ENCODE measurements at regions not wholly inside any gene's neighbourhood (a gene's known extent, or its start where the extent isn't known, plus 50 kb on each side); places are given as distances from the start of the nearest gene placed in this dataset.

GRCh38 chr10:117860135-117860534 lies 186.6 kb downstream of the RAB11FIP2 start:
- no peaks in the 10 kb centered on the region for H3K36me3 ChIP-seq
- H3K4me3 ChIP-seq, result no peak overlapping the region
- H3K27ac ChIP-seq, result no peak overlapping the region
- peaks cover 0 to 6% of the 10 kb centered on the region in 2 donors for H3K27me3 ChIP-seq
- DNase-seq, result no peak
- intact Hi-C loops (cut with DNase I; ENCODE audit: low total_unique reads), result no loop called here
- no peaks in the 10 kb centered on the region for H3K4me1 ChIP-seq
- no peaks in the 10 kb centered on the region for H3K9me3 ChIP-seq
- no peak for TF ChIP-seq CTCF (IDR thresholded peaks at IDR 0.05)

DNA sequence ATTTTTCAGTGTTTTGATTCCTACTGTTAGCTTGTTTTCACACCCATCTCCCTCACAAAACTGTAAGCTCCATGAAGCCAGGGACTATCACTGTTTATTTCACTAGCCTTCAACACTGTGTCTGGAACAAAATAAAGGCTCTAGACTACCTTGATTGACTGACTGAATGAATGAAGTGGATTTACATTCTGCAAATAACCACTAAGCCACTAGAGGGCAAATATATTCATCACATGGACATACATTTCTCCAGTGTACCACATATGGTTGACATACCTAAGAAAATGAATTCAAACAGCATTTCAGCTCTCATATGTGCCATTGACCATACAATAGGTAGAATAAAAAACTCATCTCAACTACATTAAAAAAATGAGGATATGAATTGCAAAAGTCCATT lies 185.9 kb downstream of the RAB11FIP2 start:
- intact Hi-C loops (cut with DNase I; ENCODE audit: low total_unique reads), result no loop called here
- TF ChIP-seq CTCF (IDR thresholded peaks at IDR 0.05), result no peak
- DNase-seq, result no peak
- Histone ChIP-seq H3K4me1 (no peaks in the 10 kb centered on the region), H3K27me3 (peaks cover 0 to 10% of the 10 kb centered on the region in 2 donors), H3K9me3 (no peaks in the 10 kb centered on the region), H3K4me3 (no peak overlapping the region), H3K36me3 (no peaks in the 10 kb centered on the region), H3K27ac (no peak overlapping the region)

DNA sequence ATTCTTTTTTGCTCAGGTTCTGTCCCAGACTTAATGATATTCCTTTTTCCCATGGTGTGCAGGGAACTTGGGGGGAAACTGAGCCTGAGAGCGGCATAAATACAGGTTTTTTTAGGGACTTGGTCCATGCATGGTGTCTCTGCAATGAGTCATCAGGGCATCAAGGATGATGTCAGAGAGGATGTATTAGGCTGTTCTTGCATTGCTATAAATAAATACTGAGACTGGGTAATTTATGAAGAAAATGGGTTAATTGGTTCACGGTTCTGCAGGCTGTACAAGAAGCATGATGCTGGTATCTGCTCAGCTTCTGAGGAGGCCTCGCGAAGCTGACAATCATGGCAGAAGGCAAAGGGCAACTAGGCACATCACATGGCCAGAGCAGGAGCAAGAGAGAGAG lies 185.4 kb downstream of the RAB11FIP2 start:
- H3K36me3 ChIP-seq, result no peaks in the 10 kb centered on the region
- no peak for DNase-seq
- intact Hi-C loops (cut with DNase I; ENCODE audit: low total_unique reads), result no loop called here
- no peak overlapping the region for H3K27ac ChIP-seq
- TF ChIP-seq CTCF (IDR thresholded peaks at IDR 0.05), result no peak
- peaks cover 0 to 10% of the 10 kb centered on the region in 2 donors for H3K27me3 ChIP-seq
- no peak overlapping the region for H3K4me3 ChIP-seq
- no peaks in the 10 kb centered on the region for H3K9me3 ChIP-seq
- H3K4me1 ChIP-seq, result no peaks in the 10 kb centered on the region

DNA sequence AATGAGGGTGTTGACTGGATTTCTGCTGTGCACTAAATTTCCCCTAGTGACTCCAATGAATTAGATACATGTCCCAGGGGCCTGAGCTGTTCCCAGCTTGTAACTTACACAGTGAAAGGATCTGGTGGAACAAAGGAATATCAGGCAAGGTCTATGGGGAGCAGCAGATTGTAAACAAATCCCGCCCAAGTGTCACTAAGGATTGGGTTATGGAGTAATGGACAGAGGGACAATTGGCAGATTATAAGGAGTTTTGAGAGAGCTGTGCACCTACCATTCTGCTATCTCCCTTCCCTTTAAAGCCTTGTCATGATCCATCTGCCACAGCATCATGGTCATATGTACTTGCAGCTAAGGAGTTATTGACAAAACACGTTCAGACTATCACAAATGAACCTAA lies 183.0 kb downstream of the RAB11FIP2 start:
- no peaks in the 10 kb centered on the region for H3K4me1 ChIP-seq
- intact Hi-C loops (cut with DNase I; ENCODE audit: low total_unique reads), result no loop called here
- no peak for DNase-seq

DNA sequence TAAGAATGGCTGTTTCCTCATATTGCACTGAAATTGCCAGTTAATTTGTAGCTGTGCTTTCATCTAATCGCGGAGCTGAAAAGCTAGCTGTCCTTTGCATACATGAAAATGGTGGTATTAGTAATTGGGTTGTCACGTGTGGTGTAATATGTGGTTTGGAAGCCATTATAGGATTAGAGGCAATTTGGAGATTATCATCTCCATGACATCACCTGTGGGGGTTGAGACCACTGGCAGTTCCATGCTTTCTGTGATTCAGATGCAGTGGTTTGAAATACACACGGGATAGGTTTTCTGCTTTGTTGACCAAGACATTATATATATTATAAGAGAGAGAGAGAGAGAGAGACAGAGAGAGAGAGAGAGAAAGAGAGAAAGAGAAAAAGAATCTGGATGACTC lies 180.8 kb downstream of the RAB11FIP2 start:
- TF ChIP-seq CTCF (IDR thresholded peaks at IDR 0.05), result no peak
- no peak for DNase-seq
- intact Hi-C loops (cut with DNase I; ENCODE audit: low total_unique reads), result loop anchor here (5.0 kb wide), 1 partner anchor 336 kb away; no protein-coding TSS in a partner anchor

More for the DNA sequence above, 183.0 kb downstream of the RAB11FIP2 start:
- peaks cover 0 to 4% of the 10 kb centered on the region in 2 donors for H3K27me3 ChIP-seq
- H3K36me3 ChIP-seq, result no peaks in the 10 kb centered on the region
- H3K4me3 ChIP-seq, result no peak overlapping the region
- no peak for TF ChIP-seq CTCF (IDR thresholded peaks at IDR 0.05)
- no peaks in the 10 kb centered on the region for H3K9me3 ChIP-seq
- H3K27ac ChIP-seq, result no peak overlapping the region

GRCh38 chr10:117868151-117868550 lies 178.6 kb downstream of the RAB11FIP2 start:
- intact Hi-C loops (cut with DNase I; ENCODE audit: low total_unique reads), result loop anchor here (5.0 kb wide), 1 partner anchor 334 kb away; no protein-coding TSS in a partner anchor
- DNase-seq, result no peak
- Histone ChIP-seq H3K9me3 (no peaks in the 10 kb centered on the region), H3K36me3 (no peaks in the 10 kb centered on the region), H3K27me3 (peaks cover 0 to 4% of the 10 kb centered on the region in 2 donors), H3K27ac (no peak overlapping the region), H3K4me3 (no peak overlapping the region), H3K4me1 (no peaks in the 10 kb centered on the region)
- no peak for TF ChIP-seq CTCF (IDR thresholded peaks at IDR 0.05)

More for the DNA sequence above, 180.8 kb downstream of the RAB11FIP2 start:
- no peaks in the 10 kb centered on the region for H3K4me1 ChIP-seq
- no peak overlapping the region for H3K4me3 ChIP-seq
- no peak overlapping the region for H3K27ac ChIP-seq
- H3K27me3 ChIP-seq, result peaks cover 0 to 4% of the 10 kb centered on the region in 2 donors
- H3K9me3 ChIP-seq, result no peaks in the 10 kb centered on the region
- H3K36me3 ChIP-seq, result no peaks in the 10 kb centered on the region
